Uterus (tissue), 3 donors: ENCODE measurements at regions not wholly inside any gene's neighbourhood (a gene's known extent, or its start where the extent isn't known, plus 50 kb on each side); places are given as distances from the start of the nearest gene placed in this dataset.

ENCODE experiments used
- DNase-seq, 2 donors: peaks; one replicate each; pipeline ENCODE4 v3.0.0-alpha.2; 2019 to 2020
- H3K27ac ChIP-seq, 2 donors: fragments of 200-600 bp; sonication (generic); 1 replicate in 1 of 2; 2 replicates in 1 of 2; pipeline ENCODE4 v1.5.1; 2016 to 2018
- H3K27me3 ChIP-seq, 2 donors: fragments of 200-600 bp; sonication (generic); one replicate each; pipeline ENCODE4 v1.5.1; 2018 to 2019; ENCODE audit warnings: control low read depth in 1 of 2
- H3K36me3 ChIP-seq, 2 donors: fragments of 200-600 bp; sonication (generic); one replicate each; pipeline ENCODE4 v1.5.1; 2019; ENCODE audit warnings: control low read depth in 1 of 2
- H3K4me1 ChIP-seq, 2 donors: fragments of 200-600 bp; sonication (generic); one replicate each; pipeline ENCODE4 v1.5.1; 2018 to 2019; ENCODE audit warnings: control low read depth in 1 of 2
- H3K4me3 ChIP-seq, 2 donors: fragments of 200-600 bp; sonication (generic); 1 replicate in 1 of 2; 2 replicates in 1 of 2; pipeline ENCODE4 v1.5.1; 2018 to 2019; ENCODE audit warnings: mild to moderate bottlenecking in 1 of 2
- H3K9me3 ChIP-seq, 2 donors: fragments of 200-600 bp; sonication (generic); one replicate each; pipeline ENCODE4 v1.5.1; 2019; ENCODE audit warnings: control low read depth in 1 of 2
- CTCF ChIP-seq, 4 experiments: fragments of 200-600 bp in 2 of 4; fragments of 450-650 bp in 2 of 4; sonication (generic) in 2 of 4; IDR thresholded peaks; one replicate each; pipeline ENCODE4 v1.5.1; 2016 to 2019; ENCODE audit warnings: antibody characterized with exemption in 4 of 4, mild to moderate bottlenecking in 2 of 4, moderate library complexity in 1 of 4
- POLR2A ChIP-seq, 2 donors: fragments of 450-650 bp; IDR thresholded peaks; one replicate each; pipeline ENCODE4 v1.6.1; 2016; ENCODE audit warnings: antibody characterized with exemption in 2 of 2, mild to moderate bottlenecking in 1 of 2, moderate library complexity in 1 of 2
- intact Hi-C: fragments of 100-400 bp; cut with DNase I; formaldehyde crosslinking; loops from one replicate; pipeline ENCODE4 v1.15.1; 2023; ENCODE audit warnings: low total_unique reads
- donor health status: DM: yes; HTN: yes; CAD: no.

GRCh38 chr5:6829150-6829784 lies 116.0 kb downstream of the TENT4A start:
- no peak for DNase-seq
- Histone ChIP-seq H3K27me3 (no peaks in the 10 kb centered on the region), H3K27ac (no peak overlapping the region), H3K4me3 (no peak overlapping the region), H3K36me3 (no peaks in the 10 kb centered on the region), H3K4me1 (no peaks in the 10 kb centered on the region), H3K9me3 (no peaks in the 10 kb centered on the region)
- TF ChIP-seq POLR2A (IDR thresholded peaks at IDR 0.05) (no peak), CTCF (IDR thresholded peaks at IDR 0.05) (no peak)
- intact Hi-C loops, result no loop called here

DNA sequence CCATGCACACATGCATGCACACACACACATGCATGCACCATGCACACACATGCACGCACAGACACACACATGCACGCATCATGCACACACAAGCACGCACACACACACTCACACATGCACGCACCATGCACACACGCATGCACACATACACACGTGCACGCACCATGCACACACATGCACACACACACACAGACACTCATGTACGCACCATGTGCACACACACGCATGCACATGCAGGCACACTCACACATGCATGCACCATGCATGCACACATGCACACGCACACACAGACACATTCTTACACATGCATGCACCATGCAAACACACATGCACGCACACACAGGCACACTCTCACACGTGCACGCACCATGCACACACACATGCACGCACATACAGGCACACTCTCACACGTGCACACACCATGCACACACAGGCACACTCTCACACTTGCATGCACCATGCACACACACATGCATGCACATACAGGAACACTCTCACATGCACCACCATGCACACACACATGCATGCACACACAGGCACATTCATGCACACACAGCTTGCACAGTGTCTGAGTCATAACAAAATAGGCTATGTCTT lies 117.5 kb downstream of the TENT4A start:
- no peak overlapping the region for H3K4me3 ChIP-seq
- DNase-seq, result no peak
- H3K36me3 ChIP-seq, result no peaks in the 10 kb centered on the region
- H3K27me3 ChIP-seq, result no peaks in the 10 kb centered on the region
- TF ChIP-seq CTCF (IDR thresholded peaks at IDR 0.05), result no peak
- no peak for TF ChIP-seq POLR2A (IDR thresholded peaks at IDR 0.05)
- intact Hi-C loops, result no loop called here
- no peaks in the 10 kb centered on the region for H3K4me1 ChIP-seq
- no peak overlapping the region for H3K27ac ChIP-seq
- H3K9me3 ChIP-seq, result no peaks in the 10 kb centered on the region

GRCh38 chr5:6831678-6832671 lies 118.7 kb downstream of the TENT4A start:
- TF ChIP-seq CTCF (IDR thresholded peaks at IDR 0.05) (no peak), POLR2A (IDR thresholded peaks at IDR 0.05) (no peak)
- intact Hi-C loops, result no loop called here
- Histone ChIP-seq H3K9me3 (no peaks in the 10 kb centered on the region), H3K27me3 (no peaks in the 10 kb centered on the region), H3K36me3 (no peaks in the 10 kb centered on the region), H3K27ac (no peak overlapping the region), H3K4me1 (no peaks in the 10 kb centered on the region), H3K4me3 (no peak overlapping the region)
- DNase-seq, result no peak

GRCh38 chr5:6832994-6833393 lies 119.8 kb downstream of the TENT4A start:
- TF ChIP-seq CTCF (IDR thresholded peaks at IDR 0.05), result no peak
- no peak for TF ChIP-seq POLR2A (IDR thresholded peaks at IDR 0.05)
- Histone ChIP-seq H3K27me3 (no peaks in the 10 kb centered on the region), H3K27ac (no peak overlapping the region), H3K36me3 (no peaks in the 10 kb centered on the region), H3K4me1 (no peaks in the 10 kb centered on the region), H3K4me3 (no peak overlapping the region), H3K9me3 (no peaks in the 10 kb centered on the region)
- no peak for DNase-seq
- intact Hi-C loops, result no loop called here

DNA sequence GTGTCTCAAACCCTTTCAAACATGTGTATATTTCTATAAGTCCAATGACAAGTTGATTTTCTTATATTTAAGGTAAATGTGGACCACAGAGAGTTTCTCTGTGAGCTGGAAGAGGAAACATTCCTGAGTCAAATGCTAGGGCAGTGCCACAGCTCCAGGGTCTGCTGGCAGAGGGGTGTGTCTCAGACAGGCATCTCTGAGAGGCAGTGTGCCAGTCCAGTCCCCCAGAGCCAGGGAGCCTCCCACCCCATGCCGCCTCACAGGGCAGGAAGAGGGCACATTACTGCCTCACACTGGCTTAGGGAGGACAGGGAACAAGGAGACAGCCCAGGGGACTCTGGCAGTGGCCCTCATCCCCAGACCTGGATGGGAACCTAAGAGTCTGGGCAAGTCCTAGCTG lies 120.2 kb downstream of the TENT4A start:
- Histone ChIP-seq H3K27me3 (no peaks in the 10 kb centered on the region), H3K4me3 (no peak overlapping the region), H3K27ac (no peak overlapping the region), H3K36me3 (no peaks in the 10 kb centered on the region), H3K9me3 (no peaks in the 10 kb centered on the region), H3K4me1 (no peaks in the 10 kb centered on the region)
- intact Hi-C loops, result no loop called here
- TF ChIP-seq CTCF (IDR thresholded peaks at IDR 0.05), result no peak
- no peak for TF ChIP-seq POLR2A (IDR thresholded peaks at IDR 0.05)
- no peak for DNase-seq
